ENCODE measurements at regions not wholly inside any gene's neighbourhood (a gene's known extent, or its start where the extent isn't known, plus 50 kb on each side); places are given as distances from the start of the nearest gene placed in this dataset.

GRCh38 chr7:20952916-20953315 lies 166.2 kb upstream of the SP8 start:
- DNase-seq: no peak

GRCh38 chr7:20954711-20955619 lies 168.3 kb upstream of the SP8 start:
- no peak for DNase-seq

- DNase-seq: no peak
These were observed 171.9 kb upstream of the SP8 start for GRCh38 chr7:20958572-20958971.

- DNase-seq: no peak
These were observed 172.6 kb upstream of the SP8 start for GRCh38 chr7:20959281-20959680.

DNA sequence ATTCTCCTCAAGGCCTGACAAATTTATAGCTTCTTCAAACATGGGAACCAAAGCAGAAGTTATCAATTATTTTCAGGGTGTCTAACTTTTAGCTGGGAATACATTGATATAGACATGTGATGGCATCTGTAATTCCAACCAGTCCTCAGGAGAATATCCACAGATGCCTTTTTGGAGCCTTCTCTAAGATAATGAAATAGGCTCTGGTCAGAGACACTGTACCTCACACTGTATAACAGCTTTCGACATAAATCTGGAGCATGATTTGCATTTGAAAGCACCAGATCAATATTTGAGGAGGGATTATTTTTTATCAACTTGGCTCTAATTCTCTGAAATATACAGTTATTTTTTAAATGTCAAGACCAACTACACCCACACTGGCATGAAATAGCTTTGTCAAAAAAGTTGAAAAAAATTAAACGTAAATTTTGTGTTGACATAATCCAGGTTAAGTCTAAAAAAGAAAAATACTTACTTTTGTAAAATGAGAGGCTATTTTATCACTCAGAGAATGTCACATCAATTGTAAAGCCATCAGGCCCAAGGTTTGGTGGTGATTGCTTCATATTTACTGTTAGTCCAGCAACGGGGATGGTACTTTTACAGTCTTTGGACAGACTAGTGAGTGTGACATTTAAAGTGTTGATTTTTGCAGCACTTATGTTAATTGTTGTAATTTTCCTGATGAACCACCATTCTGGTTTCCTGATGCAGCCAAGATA lies 177.0 kb upstream of the SP8 start:
- no peak for DNase-seq

- DNase-seq: no peak
These were observed 177.7 kb upstream of the SP8 start for GRCh38 chr7:20964281-20964918.

DNA sequence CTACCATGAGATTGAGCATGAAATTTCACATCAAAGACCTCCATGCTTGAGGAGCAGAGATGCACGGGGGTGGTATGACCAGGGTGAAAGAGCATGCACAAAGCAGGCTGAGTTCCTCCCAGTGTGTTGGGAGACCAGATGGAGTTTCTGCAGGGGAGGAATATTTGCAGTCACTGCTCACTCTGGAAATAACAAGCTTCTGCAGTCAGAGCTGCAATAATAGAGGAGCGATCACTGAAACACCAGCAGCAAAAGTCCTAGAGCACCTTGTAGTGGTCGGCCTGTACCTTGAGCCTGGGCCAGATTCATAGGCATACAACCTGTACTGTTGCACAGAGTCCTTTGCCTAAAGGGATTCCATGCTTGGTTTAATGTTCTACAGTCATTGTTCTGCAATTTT lies 184.5 kb upstream of the SP8 start:
- no peak for DNase-seq

DNA sequence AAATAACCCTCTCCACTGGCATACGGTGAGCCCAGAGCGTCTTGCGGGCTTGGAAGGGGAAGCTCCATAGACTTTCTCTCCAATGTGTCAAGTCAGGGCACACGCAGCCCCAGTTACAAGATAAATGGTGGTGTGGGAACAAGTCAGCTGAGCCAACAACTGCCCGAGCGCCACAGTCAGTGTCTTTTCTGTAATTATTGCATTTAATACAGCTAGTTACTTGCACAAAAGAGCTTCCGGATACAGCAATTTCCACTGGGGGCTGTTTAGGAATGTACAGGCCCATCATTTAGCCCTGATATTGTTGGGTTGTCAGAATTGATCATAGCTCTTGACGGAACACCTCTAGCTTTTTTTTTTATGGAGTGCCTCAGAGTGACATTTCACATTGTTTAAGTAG lies 193.5 kb upstream of the SP8 start:
- DNase-seq: no peak

DNA sequence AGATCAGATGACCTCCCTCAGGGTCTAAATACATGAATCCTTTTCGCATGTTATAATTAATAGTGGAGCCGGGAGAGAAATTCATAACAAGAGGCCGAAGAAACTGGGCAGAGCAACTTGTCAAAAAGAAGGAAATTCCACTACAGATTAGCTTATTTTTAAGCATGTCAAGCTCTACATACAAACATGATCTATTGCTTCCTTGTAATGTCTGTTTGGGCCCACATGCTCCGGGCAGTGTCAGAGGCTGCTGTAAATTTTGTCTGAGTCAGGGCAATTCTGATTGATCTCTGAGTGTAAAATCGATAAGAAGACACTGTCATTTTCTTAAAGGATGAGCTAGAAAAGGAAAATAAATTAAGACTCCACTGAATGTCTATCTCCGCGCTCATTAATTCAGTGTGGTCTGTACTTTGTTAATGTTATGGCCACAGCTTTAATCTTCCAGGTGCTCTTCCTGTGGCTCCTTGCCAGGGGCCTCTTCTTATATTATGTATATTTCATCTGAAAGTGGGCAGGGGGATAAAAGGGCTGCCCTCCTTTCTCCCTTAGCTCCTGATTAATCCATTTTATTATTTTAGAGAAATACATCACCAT lies 194.1 kb upstream of the SP8 start:
- no peak for DNase-seq

- DNase-seq: no peak
These were observed 201.7 kb upstream of the SP8 start for GRCh38 chr7:20988340-20988739.

DNA sequence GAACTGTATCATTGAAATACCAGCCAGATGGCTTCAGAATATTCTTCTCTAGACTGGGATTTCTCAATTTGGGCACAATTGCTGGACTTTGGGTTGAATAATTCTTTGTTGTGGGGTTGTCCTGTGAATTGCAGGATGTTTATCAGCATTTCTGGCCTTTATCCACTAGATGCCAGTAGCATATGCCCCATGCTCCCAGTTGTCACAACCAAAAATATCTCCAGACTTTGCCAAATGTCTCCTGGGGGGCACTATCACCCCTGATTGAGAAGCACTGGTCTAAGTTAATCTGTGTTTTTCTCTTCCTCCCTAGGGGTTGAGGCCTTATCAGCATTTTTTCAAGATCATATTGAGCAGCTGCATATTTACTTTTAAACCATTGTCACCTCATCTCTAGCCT lies 204.9 kb upstream of the SP8 start:
- DNase-seq: no peak

DNA sequence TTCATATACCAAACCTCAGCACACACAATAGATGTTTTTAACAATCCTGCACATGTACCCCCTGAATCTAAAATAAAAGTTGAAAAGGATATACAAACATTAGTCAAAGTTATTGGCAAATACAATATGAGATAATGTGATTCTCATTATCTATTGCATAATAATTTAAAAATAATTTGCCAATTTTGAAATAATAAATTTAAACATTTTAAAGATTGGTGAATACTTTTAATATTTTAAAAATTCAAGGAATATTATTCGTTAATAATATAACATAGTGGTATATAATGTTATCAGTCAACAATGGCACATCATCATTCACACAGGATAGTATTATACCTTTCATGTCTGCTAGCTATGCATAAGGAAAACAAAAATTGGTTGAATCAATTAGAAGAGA lies 207.0 kb upstream of the SP8 start:
- DNase-seq: no peak

DNA sequence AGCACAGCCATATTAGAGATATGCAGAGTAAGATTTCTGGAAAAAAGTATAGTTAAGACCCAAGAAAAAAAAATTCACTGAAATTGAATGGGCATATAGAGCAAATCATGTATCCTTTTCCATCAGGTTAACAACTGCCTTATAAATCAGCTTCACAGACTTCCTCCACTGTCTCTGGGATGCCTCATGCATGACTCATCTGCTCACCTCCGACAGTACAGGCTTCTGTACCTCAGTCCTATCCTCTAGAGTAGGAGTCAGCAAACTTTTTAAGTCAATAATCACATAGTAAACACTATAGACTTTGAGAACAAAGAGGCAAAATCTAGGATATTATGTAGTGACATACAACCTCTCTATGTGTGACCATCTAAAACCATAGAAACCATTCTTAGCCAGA lies 211.6 kb upstream of the SP8 start:
- DNase-seq: no peak

GRCh38 chr7:21011153-21011552 lies 224.5 kb upstream of the SP8 start:
- DNase-seq: no peak

- no peak for DNase-seq
These were observed 227.3 kb upstream of the SP8 start for GRCh38 chr7:21013765-21014539.

DNA sequence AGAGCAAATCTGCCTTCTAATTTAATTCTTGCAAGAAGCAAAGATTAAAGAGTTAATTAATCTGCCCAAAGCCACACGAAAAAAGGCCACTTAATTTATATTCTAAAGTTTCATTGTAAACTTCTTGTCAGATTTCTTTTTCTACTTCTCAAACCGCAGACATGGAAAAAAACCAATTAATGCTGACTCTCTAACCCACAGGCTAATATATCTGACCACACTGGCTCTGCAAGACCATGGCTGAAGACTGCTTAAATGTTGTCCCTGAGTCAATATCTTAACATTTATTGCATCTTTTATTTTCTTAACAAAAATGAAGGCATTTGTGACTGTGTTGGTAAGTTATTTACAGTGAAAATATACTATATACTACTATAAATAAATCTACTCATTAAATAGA lies 234.0 kb upstream of the SP8 start:
- DNase-seq: no peak

DNA sequence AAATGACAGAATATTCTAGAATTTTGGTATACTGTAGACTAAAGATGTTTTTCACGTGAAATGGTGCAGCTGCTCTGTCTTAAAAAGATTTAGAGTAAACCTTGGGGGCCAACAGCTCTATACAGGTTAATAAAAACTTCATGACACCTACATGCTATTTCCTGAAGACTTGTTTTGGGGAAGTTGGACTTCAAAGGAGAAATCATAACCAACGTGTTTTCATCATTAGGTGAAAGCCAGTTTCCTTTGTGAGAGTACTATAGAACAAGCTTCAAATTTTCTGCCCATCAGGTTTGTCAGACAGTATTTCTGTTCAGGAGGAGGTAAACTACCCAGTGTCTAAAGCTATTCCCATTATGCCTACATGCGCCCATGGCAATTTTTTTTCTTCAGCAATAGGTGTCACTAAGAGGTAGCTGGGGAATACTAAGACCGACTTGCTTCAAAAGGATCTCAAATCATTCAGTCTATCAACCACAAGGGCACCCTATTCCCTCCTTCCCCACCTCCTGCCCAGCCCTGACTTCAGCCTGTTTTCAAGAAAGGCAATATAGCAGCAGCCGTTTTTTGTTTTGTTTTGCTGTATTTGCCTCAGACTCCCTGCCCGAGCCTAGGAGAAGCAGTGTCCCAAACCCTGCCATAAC lies 237.3 kb upstream of the SP8 start:
- no peak for DNase-seq

DNA sequence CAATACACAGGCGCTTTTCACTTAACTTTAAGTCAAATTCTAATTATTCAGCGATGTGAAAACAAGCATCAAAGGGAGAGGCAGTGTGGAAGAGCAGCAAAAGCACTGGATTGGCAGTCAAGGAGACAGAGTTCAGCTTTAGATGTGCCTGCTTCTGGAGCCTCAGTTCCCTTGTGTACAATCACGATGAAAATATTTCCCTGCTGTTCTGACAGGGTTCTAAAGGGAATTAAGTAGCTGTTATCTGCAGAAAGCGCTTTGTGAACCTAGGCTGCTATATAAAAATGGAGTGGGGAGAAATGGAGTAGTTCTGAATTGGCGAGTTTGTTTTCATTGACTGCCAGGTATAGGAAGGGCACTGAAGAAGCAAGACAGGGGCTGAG lies 237.8 kb upstream of the SP8 start:
- DNase-seq: no peak

GRCh38 chr7:21028186-21028585 lies 241.5 kb upstream of the SP8 start:
- no peak for DNase-seq

DNA sequence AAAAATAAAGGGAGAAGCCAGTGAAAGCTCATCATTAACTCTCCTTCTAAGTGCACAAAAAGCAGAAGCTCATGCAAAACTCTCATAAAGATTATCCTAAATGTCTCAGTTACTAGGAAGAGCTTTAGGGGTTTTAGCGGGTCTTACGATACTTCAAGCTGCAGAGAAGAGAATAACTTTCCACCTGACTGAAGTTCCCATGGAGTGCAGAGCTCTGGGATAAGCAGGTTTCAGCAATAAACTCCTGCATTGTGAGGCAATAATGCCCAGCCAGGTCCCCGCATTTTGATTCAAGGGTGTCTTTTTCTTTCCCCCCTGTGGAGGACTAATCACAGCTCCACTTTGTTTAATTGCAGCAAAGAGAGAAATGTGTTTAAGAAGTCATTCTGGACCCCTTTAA lies 241.9 kb upstream of the SP8 start:
- no peak for DNase-seq

GRCh38 chr7:21029006-21029405 lies 242.3 kb upstream of the SP8 start:
- no peak for DNase-seq

DNA sequence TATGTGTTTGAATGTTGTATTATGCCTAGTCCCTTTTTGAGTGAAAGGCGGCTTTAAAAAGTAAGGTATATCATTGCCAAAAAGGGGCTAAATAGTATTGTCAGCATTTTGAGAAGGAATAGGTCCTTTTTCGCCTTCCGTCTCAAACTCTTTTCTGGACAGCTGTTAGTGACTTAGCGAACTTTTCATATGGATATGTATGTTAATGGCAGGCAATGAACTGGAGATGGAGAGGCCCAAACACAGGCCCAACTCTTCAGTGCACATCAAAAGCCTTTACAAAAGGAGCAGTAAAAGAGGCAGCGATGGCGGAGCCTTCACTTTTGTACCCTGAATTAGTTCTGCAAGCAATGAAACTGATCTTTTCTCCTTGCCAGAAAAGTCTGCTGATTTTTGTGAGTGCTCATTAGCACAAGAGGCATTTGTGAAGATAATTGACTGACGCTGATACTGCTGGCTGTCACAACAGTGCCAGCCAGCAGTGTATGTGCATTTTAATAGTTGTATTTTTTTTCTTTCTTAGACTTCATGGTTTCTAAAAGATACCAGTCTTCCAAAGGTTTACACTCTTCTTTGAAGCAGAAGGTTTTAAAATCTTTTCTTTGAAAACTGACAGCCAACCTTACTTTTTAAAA lies 243.7 kb upstream of the SP8 start:
- no peak for DNase-seq
